ENCODE measurements at regions not wholly inside any gene's neighbourhood (a gene's known extent, or its start where the extent isn't known, plus 50 kb on each side); places are given as distances from the start of the nearest gene placed in this dataset.

- TF ChIP-seq, protein P1, sequence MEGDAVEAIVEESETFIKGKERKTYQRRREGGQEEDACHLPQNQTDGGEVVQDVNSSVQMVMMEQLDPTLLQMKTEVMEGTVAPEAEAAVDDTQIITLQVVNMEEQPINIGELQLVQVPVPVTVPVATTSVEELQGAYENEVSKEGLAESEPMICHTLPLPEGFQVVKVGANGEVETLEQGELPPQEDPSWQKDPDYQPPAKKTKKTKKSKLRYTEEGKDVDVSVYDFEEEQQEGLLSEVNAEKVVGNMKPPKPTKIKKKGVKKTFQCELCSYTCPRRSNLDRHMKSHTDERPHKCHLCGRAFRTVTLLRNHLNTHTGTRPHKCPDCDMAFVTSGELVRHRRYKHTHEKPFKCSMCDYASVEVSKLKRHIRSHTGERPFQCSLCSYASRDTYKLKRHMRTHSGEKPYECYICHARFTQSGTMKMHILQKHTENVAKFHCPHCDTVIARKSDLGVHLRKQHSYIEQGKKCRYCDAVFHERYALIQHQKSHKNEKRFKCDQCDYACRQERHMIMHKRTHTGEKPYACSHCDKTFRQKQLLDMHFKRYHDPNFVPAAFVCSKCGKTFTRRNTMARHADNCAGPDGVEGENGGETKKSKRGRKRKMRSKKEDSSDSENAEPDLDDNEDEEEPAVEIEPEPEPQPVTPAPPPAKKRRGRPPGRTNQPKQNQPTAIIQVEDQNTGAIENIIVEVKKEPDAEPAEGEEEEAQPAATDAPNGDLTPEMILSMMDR (IDR thresholded peaks at IDR 0.05) = no peak
- TF ChIP-seq POLR2A (IDR thresholded peaks at IDR 0.05) = no peak
Measured at GRCh38 chr11:79932612-79933011, 491.8 kb upstream of the TENM4 start.

GRCh38 chr11:79931692-79932091 lies 490.9 kb upstream of the TENM4 start:
- Histone ChIP-seq H3K4me3 (no peak overlapping the region), H3K9me3 (no peaks in the 10 kb centered on the region), H3K27me3 (no peaks in the 10 kb centered on the region), H3K4me1 (no peaks in the 10 kb centered on the region), H3K27ac (no peak overlapping the region), H3K36me3 (ENCODE audit: low read depth, missing control alignments) (no peaks in the 10 kb centered on the region)
- intact Hi-C loops (cut with DNase I; ENCODE audit: low total_unique reads) = no loop called here
- no peak for TF ChIP-seq POLR2A (IDR thresholded peaks at IDR 0.05)
- TF ChIP-seq, protein P1 (IDR thresholded peaks at IDR 0.05) = no peak
- 93 to 95% methylated on average over 1 of the region's 1 CpG for WGBS, 2 donors
- no peak for DNase-seq

More at GRCh38 chr11:79932612-79933011, 491.8 kb upstream of the TENM4 start:
- H3K27ac ChIP-seq = no peak overlapping the region
- no peaks in the 10 kb centered on the region for H3K4me1 ChIP-seq
- H3K9me3 ChIP-seq = no peaks in the 10 kb centered on the region
- H3K36me3 ChIP-seq (ENCODE audit: low read depth, missing control alignments) = no peaks in the 10 kb centered on the region
- DNase-seq = no peak
- no peaks in the 10 kb centered on the region for H3K27me3 ChIP-seq
- 75 to 100% methylated on average over 1 of the region's 1 CpG for WGBS, 2 donors
- H3K4me3 ChIP-seq = no peak overlapping the region
- intact Hi-C loops (cut with DNase I; ENCODE audit: low total_unique reads) = no loop called here

DNA sequence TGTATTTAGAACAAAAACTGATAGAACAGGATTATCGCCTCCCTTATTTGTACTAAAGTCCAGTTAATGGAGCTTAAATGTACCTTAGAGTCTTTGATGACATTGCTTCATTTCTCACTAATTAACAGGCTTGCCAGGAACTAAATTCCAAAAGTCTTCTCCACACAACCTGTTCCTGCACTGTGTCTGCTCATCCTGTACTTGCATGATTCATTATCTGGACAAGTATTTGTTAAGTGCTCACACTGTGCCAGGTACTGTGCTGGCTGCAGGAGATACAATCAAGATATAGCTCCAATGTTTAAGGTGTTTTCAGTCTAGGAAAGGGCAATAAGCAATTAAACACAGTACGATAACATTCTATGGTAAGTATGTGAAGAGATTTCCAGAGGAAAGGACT lies 485.9 kb upstream of the TENM4 start:
- H3K9me3 ChIP-seq = no peaks in the 10 kb centered on the region
- no peak overlapping the region for H3K4me3 ChIP-seq
- TF ChIP-seq POLR2A (IDR thresholded peaks at IDR 0.05) = no peak
- TF ChIP-seq, protein P1 (IDR thresholded peaks at IDR 0.05) = no peak
- 95 to 97% methylated on average over 2 of the region's 2 CpGs for WGBS, 2 donors
- intact Hi-C loops (cut with DNase I; ENCODE audit: low total_unique reads) = no loop called here
- H3K27me3 ChIP-seq = no peaks in the 10 kb centered on the region
- H3K27ac ChIP-seq = no peak overlapping the region
- H3K4me1 ChIP-seq = no peaks in the 10 kb centered on the region
- no peaks in the 10 kb centered on the region for H3K36me3 ChIP-seq (ENCODE audit: low read depth, missing control alignments)
- DNase-seq = no peak

DNA sequence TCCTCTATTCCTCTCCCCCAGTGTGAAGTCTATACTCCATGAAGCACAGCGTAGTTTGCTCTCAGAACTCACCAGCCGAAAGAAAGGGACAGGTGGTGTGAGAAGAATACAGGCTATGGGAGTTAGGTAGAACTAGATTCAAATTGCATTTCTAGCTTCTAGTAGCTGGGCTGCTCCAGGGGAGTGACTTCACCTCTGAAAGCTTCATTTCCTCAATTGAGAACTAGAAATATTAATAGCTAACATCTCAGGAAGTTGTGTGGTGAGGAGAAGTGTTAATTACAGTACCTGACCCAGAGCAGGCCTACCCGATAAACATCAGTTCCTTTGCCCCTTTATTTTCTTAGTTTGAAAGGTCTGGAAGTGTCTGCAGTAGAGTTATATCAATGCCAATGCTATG lies 484.7 kb upstream of the TENM4 start:
- TF ChIP-seq, protein P1 (IDR thresholded peaks at IDR 0.05) = no peak
- no peak for TF ChIP-seq POLR2A (IDR thresholded peaks at IDR 0.05)
- Histone ChIP-seq H3K9me3 (no peaks in the 10 kb centered on the region), H3K4me1 (no peaks in the 10 kb centered on the region), H3K4me3 (no peak overlapping the region), H3K27ac (no peak overlapping the region), H3K27me3 (no peaks in the 10 kb centered on the region), H3K36me3 (ENCODE audit: low read depth, missing control alignments) (no peaks in the 10 kb centered on the region)
- intact Hi-C loops (cut with DNase I; ENCODE audit: low total_unique reads) = no loop called here
- no peak for DNase-seq
- 87% methylated on average over 3 of the region's 3 CpGs for WGBS, 2 donors

- no peaks in the 10 kb centered on the region for H3K36me3 ChIP-seq (ENCODE audit: low read depth, missing control alignments)
- DNase-seq = no peak
- intact Hi-C loops (cut with DNase I; ENCODE audit: low total_unique reads) = no loop called here
- no peak overlapping the region for H3K4me3 ChIP-seq
- 92 to 97% methylated on average over 3 of the region's 3 CpGs for WGBS, 2 donors
- TF ChIP-seq POLR2A (IDR thresholded peaks at IDR 0.05) = no peak
- TF ChIP-seq, protein P1 (IDR thresholded peaks at IDR 0.05) = no peak
- H3K9me3 ChIP-seq = no peaks in the 10 kb centered on the region
- H3K27me3 ChIP-seq = no peaks in the 10 kb centered on the region
- no peak overlapping the region for H3K27ac ChIP-seq
- H3K4me1 ChIP-seq = no peaks in the 10 kb centered on the region
Measured at GRCh38 chr11:79922641-79923040, 481.8 kb upstream of the TENM4 start.
